ENCODE measurements at regions not wholly inside any gene's neighbourhood (a gene's known extent, or its start where the extent isn't known, plus 50 kb on each side); places are given as distances from the start of the nearest gene placed in this dataset.

DNA sequence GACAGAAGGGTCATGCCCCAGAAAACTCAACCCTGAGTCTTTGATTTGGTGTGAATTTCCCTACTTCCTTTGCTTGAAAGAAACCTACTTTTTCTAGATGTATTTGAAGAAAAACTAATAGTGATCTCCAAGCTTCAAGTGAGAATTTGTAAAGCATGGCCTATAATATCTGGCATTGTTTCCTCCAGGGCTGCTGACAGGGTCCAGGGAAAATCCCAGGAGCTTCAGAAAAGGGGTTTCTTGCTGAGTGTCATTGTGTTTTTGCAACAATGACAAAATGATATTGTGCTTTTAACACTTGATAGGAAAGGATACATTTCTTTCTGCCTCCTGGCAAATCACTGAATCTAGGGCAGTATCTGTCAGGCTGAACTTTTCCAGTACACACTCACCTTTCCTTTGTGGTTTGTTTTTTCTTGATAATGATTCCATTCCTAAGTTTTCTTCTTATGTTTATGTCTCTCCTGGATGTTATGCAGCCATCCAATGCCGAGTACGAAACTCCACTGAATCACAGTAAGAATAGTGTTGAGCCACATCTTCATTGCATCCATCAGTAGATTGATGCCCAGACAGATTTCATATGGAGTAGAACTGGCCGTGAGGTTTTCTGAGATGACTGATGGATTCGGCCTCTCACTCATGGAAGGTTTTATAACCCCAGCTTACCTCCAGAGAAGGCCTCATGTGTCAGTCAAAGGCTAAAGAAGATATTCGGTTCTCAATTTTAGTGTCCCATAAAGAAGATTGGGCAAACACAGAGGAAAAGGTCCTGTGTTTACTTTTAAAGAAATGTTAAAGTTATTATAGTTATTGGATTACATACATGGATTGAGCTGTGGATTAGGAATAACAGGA lies 76.9 kb upstream of the STEAP1B start:
- TF ChIP-seq POLR2A (IDR thresholded peaks at IDR 0.05) = no peak
- TF ChIP-seq, protein P1, sequence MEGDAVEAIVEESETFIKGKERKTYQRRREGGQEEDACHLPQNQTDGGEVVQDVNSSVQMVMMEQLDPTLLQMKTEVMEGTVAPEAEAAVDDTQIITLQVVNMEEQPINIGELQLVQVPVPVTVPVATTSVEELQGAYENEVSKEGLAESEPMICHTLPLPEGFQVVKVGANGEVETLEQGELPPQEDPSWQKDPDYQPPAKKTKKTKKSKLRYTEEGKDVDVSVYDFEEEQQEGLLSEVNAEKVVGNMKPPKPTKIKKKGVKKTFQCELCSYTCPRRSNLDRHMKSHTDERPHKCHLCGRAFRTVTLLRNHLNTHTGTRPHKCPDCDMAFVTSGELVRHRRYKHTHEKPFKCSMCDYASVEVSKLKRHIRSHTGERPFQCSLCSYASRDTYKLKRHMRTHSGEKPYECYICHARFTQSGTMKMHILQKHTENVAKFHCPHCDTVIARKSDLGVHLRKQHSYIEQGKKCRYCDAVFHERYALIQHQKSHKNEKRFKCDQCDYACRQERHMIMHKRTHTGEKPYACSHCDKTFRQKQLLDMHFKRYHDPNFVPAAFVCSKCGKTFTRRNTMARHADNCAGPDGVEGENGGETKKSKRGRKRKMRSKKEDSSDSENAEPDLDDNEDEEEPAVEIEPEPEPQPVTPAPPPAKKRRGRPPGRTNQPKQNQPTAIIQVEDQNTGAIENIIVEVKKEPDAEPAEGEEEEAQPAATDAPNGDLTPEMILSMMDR (IDR thresholded peaks at IDR 0.05) = no peak
- intact Hi-C loops (cut with DNase I; ENCODE audit: low total_unique reads) = loop anchor here (5.0 kb wide), 1 partner anchor 150 kb away; the partner anchor contains the start of gene IL6
- Histone ChIP-seq H3K4me1 (peaks cover 5% of the 10 kb centered on the region), H3K27me3 (no peaks in the 10 kb centered on the region), H3K9me3 (no peaks in the 10 kb centered on the region), H3K27ac (no peak overlapping the region), H3K4me3 (no peak overlapping the region), H3K36me3 (ENCODE audit: low read depth, missing control alignments) (no peaks in the 10 kb centered on the region)
- DNase-seq = no peak
- 86 to 87% methylated on average over 5 of the region's 5 CpGs for WGBS, 2 donors

DNA sequence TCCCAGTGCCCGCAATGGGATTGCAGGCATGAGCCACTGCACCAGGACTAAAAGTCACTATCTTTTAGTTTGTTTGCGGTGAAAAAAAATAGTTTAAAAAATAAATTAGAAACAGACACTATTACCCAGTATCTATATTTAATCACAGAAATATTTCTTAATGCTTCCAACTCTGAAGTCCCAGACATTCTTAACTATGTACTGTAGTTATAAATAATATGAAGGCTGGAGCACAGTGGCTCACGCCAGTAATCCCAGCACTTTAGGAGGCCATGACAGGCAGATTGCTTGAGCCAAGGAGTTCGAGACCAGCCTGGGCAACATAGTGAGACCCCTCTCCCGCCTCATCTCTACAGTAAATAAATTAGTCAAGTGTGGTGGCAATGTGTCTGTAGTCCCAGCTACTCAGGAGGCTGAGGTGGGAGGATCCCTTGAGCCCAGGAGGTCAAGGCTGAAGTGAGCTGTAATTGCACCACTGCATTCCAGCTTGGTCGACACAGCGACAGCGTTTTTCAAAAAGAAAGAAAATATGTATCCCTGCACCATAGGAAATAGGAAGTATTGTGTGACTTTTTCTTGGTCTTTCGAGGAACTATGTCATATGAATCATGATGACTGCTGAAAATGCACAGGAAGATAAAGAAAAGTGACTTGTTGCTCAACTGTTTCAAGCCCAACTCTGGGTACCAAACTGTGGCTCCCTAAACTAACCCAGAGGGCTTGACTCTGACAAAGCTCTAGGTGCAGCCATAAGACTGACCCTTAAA lies 74.9 kb upstream of the STEAP1B start:
- no peak for TF ChIP-seq POLR2A (IDR thresholded peaks at IDR 0.05)
- TF ChIP-seq, protein P1 (IDR thresholded peaks at IDR 0.05) = no peak
- intact Hi-C loops (cut with DNase I; ENCODE audit: low total_unique reads) = loop anchor here (5.0 kb wide), 1 partner anchor 152 kb away; the partner anchor contains the start of gene IL6
- Histone ChIP-seq H3K27ac (no peak overlapping the region), H3K4me3 (no peak overlapping the region), H3K36me3 (ENCODE audit: low read depth, missing control alignments) (no peaks in the 10 kb centered on the region), H3K27me3 (no peaks in the 10 kb centered on the region), H3K9me3 (no peaks in the 10 kb centered on the region), H3K4me1 (peaks cover 5% of the 10 kb centered on the region)
- 59 to 64% methylated on average over 9 of the region's 9 CpGs for WGBS, 2 donors
- DNase-seq = no peak

DNA sequence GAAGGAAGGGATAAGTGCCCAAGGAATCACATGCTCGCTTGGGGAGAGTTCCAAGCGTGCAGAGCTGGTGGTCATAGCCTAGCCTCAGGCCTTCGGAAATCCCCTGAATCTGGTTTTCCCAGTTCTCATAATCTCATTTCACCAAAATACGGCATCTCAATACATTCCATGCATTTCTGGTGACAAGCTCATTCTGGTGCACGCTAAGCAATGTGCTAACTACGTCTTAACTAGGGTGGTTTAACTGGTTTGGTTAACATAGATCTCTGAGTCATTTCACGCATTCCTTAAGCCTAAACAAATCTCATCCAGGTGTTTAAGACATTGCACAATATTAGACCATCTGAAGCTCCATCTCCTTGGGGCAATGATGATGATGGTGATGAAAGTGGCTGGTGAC lies 72.9 kb upstream of the STEAP1B start:
- no peaks in the 10 kb centered on the region for H3K36me3 ChIP-seq (ENCODE audit: low read depth, missing control alignments)
- H3K9me3 ChIP-seq = no peaks in the 10 kb centered on the region
- TF ChIP-seq, protein P1 (IDR thresholded peaks at IDR 0.05) = no peak
- TF ChIP-seq POLR2A (IDR thresholded peaks at IDR 0.05) = no peak
- WGBS, 2 donors = 77 to 81% methylated on average over 7 of the region's 7 CpGs
- no peak overlapping the region for H3K4me3 ChIP-seq
- DNase-seq = no peak
- no peaks in the 10 kb centered on the region for H3K27me3 ChIP-seq
- no peak overlapping the region for H3K27ac ChIP-seq
- H3K4me1 ChIP-seq = peaks cover 5% of the 10 kb centered on the region
- intact Hi-C loops (cut with DNase I; ENCODE audit: low total_unique reads) = no loop called here

DNA sequence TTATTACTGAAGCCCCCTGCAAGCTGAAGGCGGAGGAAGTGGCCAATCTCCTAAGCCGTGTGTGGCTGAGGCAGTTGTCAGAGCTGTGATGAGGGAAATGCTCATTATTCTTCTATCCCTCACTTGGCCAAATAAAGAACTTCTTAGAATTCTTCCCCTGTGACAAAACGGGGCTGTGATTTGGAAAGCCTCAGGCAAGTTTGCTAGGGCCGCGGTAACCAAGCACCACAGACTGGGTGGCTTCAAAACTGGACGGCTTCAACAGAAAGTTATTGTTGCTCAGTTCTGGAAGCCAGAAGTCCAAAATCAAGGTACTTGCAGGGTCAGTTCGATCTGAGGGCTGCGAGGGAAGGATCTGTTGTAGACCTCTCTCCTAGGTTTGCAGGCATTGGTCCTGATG lies 72.3 kb upstream of the STEAP1B start:
- TF ChIP-seq POLR2A (IDR thresholded peaks at IDR 0.05) = no peak
- TF ChIP-seq, protein P1 (IDR thresholded peaks at IDR 0.05) = no peak
- intact Hi-C loops (cut with DNase I; ENCODE audit: low total_unique reads) = no loop called here
- Histone ChIP-seq H3K27ac (no peak overlapping the region), H3K9me3 (no peaks in the 10 kb centered on the region), H3K4me3 (no peak overlapping the region), H3K27me3 (no peaks in the 10 kb centered on the region), H3K36me3 (ENCODE audit: low read depth, missing control alignments) (no peaks in the 10 kb centered on the region), H3K4me1 (peaks cover 4% of the 10 kb centered on the region)
- no peak for DNase-seq
- 90 to 92% methylated on average over 8 of the region's 8 CpGs for WGBS, 2 donors
